Natural killer cell (primary cell): ENCODE measurements at regions not wholly inside any gene's neighbourhood (a gene's known extent, or its start where the extent isn't known, plus 50 kb on each side); places are given as distances from the start of the nearest gene placed in this dataset.

Experiments
- ATAC-seq, 3 donors: fragments of 150-1000 bp in 2 of 3; fragments of 200-7000 bp in 1 of 3; cut with Tn5 transposase; 1 replicate in 1 of 3; 2 replicates in 2 of 3; pipeline ENCODE4 v1.10.0; 2021; ENCODE audit warnings: mild to moderate bottlenecking in 2 of 3, moderate library complexity in 2 of 3
- DNase-seq, 2 donors: peaks; one replicate each; pipeline versions ENCODE4 v3.0.0 to v3.0.0-alpha.2; 2013 to 2021; ENCODE audit warnings: mixed read lengths in 1 of 2
- H3K27ac ChIP-seq: one replicate; pipeline ENCODE4 v1.5.1; 2013; ENCODE audit warnings: mild to moderate bottlenecking, low read length
- H3K27me3 ChIP-seq: one replicate; pipeline ENCODE4 v1.6.1; 2013; ENCODE audit warnings: low read length; ENCODE audit not compliant: control insufficient read depth, insufficient read depth
- H3K36me3 ChIP-seq: one replicate; pipeline ENCODE4 v1.6.1; 2013; ENCODE audit warnings: low read length; ENCODE audit not compliant: control insufficient read depth, insufficient read depth
- H3K4me1 ChIP-seq: one replicate; pipeline ENCODE4 v1.6.1; 2013; ENCODE audit warnings: low read length; ENCODE audit not compliant: control insufficient read depth, insufficient read depth
- H3K4me3 ChIP-seq: one replicate; pipeline ENCODE4 v1.5.1; 2013; ENCODE audit warnings: low read length
- H3K9me3 ChIP-seq: one replicate; pipeline ENCODE4 v1.6.1; 2013; ENCODE audit warnings: low read length; ENCODE audit not compliant: control insufficient read depth, insufficient read depth
- H3K27ac Mint-ChIP-seq, 2 donors: one replicate each; pipeline ENCODE4 v1.8.0; 2022; ENCODE audit warnings: mild to moderate bottlenecking in 2 of 2, mixed read lengths in 2 of 2, moderate library complexity in 1 of 2
- H3K27me3 Mint-ChIP-seq, 2 donors: one replicate each; pipeline ENCODE4 v1.8.0; 2022; ENCODE audit warnings: low read depth in 2 of 2, mixed read lengths in 2 of 2
- H3K36me3 Mint-ChIP-seq: one replicate; pipeline ENCODE4 v1.8.0; 2022; ENCODE audit warnings: mixed read lengths
- H3K4me1 Mint-ChIP-seq, 2 donors: one replicate each; pipeline ENCODE4 v1.8.0; 2022; ENCODE audit warnings: mixed read lengths in 2 of 2
- H3K4me3 Mint-ChIP-seq: one replicate; pipeline ENCODE4 v1.8.0; 2022; ENCODE audit warnings: mild to moderate bottlenecking, moderate library complexity, mixed read lengths
- H3K9me3 Mint-ChIP-seq, 2 donors: one replicate each; pipeline ENCODE4 v1.8.0; 2022; ENCODE audit warnings: mixed read lengths in 2 of 2
- WGBS: methylation state at CpG from one replicate; pipeline ENCODE4 v1.1.7; 2013; ENCODE audit warnings: missing lambda C conversion rate; ENCODE audit not compliant: insufficient coverage; 5-methylcytosine and 5-hydroxymethylcytosine counted together
- intact Hi-C: fragments of 100-400 bp; cut with micrococcal nuclease; formaldehyde crosslinking; loops from one replicate; pipeline ENCODE4 v1.14.2; 2022
- TF ChIP-seq, protein P1 (sequence below): fragments of 200-600 bp; IDR thresholded peaks from one replicate; pipeline ENCODE4 v1.8.0; 2022; ENCODE audit warnings: antibody characterized with exemption

DNA sequence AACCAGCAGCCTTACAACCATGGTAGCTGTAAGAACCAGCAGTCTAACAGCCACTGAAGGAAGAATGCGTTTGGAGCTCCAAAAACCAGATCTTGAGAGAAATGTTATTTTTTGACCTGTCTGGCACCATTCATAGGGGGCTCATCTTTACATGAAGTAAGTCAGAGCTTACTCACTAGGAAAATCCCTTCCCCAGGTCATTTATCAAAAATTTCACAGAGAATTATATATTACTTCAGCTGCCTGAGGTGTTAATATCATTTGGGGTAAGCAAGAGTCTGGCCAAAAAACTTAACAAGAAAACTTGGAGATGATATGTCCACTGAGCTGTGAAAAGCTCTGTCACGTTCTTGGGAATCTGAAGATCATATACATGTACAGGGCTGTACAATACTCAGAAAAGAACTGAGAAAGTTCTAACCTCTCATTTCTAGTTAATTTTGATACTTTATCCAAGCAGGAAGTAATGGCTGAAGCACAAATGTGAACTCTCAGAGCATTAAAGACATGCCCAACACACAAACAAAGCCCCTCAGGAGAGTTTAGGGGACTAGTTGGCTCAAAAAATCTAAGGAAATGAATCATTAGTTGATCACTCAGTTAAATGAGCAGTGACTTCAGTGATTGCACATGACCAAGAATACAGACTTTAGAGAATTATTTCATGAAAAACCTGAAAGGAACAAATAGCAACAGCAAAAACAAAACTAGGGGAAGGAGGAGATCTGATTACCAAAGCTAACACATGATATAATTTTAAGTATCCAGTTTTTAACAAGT lies 681.1 kb downstream of the LTN1 start:
- no peak overlapping the region for H3K27ac Mint-ChIP-seq
- Histone ChIP-seq H3K9me3 (peaks cover 3% of the 10 kb centered on the region), H3K4me3 (no peak overlapping the region), H3K27me3 (no peaks in the 10 kb centered on the region), H3K27ac (no peak overlapping the region), H3K36me3 (no peaks in the 10 kb centered on the region), H3K4me1 (no peaks in the 10 kb centered on the region)
- WGBS: 86% methylated on average over 2 of the region's 2 CpGs
- no peak for DNase-seq
- peaks cover 12% of the 10 kb centered on the region for H3K36me3 Mint-ChIP-seq
- ATAC-seq: no peak
- TF ChIP-seq, protein P1, sequence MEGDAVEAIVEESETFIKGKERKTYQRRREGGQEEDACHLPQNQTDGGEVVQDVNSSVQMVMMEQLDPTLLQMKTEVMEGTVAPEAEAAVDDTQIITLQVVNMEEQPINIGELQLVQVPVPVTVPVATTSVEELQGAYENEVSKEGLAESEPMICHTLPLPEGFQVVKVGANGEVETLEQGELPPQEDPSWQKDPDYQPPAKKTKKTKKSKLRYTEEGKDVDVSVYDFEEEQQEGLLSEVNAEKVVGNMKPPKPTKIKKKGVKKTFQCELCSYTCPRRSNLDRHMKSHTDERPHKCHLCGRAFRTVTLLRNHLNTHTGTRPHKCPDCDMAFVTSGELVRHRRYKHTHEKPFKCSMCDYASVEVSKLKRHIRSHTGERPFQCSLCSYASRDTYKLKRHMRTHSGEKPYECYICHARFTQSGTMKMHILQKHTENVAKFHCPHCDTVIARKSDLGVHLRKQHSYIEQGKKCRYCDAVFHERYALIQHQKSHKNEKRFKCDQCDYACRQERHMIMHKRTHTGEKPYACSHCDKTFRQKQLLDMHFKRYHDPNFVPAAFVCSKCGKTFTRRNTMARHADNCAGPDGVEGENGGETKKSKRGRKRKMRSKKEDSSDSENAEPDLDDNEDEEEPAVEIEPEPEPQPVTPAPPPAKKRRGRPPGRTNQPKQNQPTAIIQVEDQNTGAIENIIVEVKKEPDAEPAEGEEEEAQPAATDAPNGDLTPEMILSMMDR: no peak
- H3K9me3 Mint-ChIP-seq: peaks cover 6 to 7% of the 10 kb centered on the region in 2 donors
- no peaks in the 10 kb centered on the region for H3K4me1 Mint-ChIP-seq
- no peak overlapping the region for H3K4me3 Mint-ChIP-seq
- intact Hi-C loops: no loop called here
- H3K27me3 Mint-ChIP-seq: no peaks in the 10 kb centered on the region

DNA sequence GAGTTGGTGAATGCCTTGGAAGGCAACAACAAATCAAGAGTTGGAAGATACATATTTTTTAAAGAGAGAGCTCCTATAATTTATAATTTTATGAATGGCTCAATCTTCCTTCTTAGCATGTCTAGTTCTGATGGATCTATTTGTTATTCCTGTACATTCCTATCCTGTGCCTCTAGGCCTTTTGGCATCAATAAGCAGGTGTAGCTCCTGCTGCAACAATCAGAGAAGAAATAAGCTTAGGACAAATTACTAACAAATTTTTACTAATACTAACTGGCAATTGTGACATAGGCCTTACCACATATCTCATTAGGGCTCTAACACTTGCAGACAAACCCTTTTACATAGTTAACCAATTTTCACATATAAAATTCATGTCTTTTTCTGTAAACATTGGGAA lies 682.0 kb downstream of the LTN1 start:
- no peaks in the 10 kb centered on the region for H3K27me3 Mint-ChIP-seq
- Histone ChIP-seq H3K27ac (no peak overlapping the region), H3K27me3 (no peaks in the 10 kb centered on the region), H3K4me3 (no peak overlapping the region), H3K36me3 (no peaks in the 10 kb centered on the region), H3K9me3 (peaks cover 3% of the 10 kb centered on the region), H3K4me1 (no peaks in the 10 kb centered on the region)
- ATAC-seq: no peak
- intact Hi-C loops: no loop called here
- DNase-seq: no peak
- H3K36me3 Mint-ChIP-seq: peaks cover 12% of the 10 kb centered on the region
- H3K27ac Mint-ChIP-seq: no peak overlapping the region
- TF ChIP-seq, protein P1: no peak
- no peak overlapping the region for H3K4me3 Mint-ChIP-seq
- H3K4me1 Mint-ChIP-seq: no peaks in the 10 kb centered on the region
- peaks cover 6 to 7% of the 10 kb centered on the region in 2 donors for H3K9me3 Mint-ChIP-seq

DNA sequence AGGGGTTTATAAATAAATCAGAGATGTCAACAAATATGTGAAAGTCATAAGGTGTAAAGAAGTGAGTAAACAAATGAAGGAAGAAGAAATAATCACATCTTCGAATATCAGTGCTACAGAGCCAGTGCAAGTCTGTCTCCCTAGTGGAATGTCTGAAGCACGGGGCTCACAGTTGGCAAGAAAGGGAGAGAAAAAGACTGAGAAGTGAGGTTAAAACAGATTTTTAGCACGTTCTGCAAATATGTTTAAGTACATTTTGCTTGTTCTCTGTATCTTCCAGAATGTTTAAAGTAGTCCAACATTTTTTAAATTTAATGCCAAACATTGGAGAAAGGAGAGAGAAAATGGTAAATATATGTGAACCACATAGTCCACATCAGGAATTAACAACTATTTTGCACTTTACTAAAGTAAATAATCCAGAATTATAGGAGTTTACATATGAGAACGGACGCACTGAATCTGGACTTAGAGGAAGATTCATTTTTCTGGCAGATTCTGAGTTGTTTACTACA lies 682.4 kb downstream of the LTN1 start:
- WGBS: 77% methylated on average over 5 of the region's 5 CpGs
- H3K9me3 ChIP-seq: peaks cover 3% of the 10 kb centered on the region

More for the DNA sequence above, 682.4 kb downstream of the LTN1 start:
- Mint-ChIP-seq H3K36me3 (peaks cover 12% of the 10 kb centered on the region), H3K9me3 (peaks cover 6 to 7% of the 10 kb centered on the region in 2 donors), H3K27ac (no peak overlapping the region), H3K4me3 (no peak overlapping the region), H3K27me3 (no peaks in the 10 kb centered on the region), H3K4me1 (no peaks in the 10 kb centered on the region)
- ATAC-seq (no peak), DNase-seq (no peak)
- no peaks in the 10 kb centered on the region for H3K36me3 ChIP-seq
- no peaks in the 10 kb centered on the region for H3K4me1 ChIP-seq
- no peak overlapping the region for H3K4me3 ChIP-seq
- H3K27ac ChIP-seq: no peak overlapping the region
- TF ChIP-seq, protein P1: no peak
- H3K27me3 ChIP-seq: no peaks in the 10 kb centered on the region
- intact Hi-C loops: no loop called here
